Suppressor macrophage treated with lipopolysaccharide for 1 hour (primary cell): ENCODE measurements at regions not wholly inside any gene's neighbourhood (a gene's known extent, or its start where the extent isn't known, plus 50 kb on each side); places are given as distances from the start of the nearest gene placed in this dataset.

Source experiments
- DNase-seq, 3 donors: peaks; one replicate each; pipeline ENCODE4 v3.0.0-alpha.2; 2020 to 2022

DNA sequence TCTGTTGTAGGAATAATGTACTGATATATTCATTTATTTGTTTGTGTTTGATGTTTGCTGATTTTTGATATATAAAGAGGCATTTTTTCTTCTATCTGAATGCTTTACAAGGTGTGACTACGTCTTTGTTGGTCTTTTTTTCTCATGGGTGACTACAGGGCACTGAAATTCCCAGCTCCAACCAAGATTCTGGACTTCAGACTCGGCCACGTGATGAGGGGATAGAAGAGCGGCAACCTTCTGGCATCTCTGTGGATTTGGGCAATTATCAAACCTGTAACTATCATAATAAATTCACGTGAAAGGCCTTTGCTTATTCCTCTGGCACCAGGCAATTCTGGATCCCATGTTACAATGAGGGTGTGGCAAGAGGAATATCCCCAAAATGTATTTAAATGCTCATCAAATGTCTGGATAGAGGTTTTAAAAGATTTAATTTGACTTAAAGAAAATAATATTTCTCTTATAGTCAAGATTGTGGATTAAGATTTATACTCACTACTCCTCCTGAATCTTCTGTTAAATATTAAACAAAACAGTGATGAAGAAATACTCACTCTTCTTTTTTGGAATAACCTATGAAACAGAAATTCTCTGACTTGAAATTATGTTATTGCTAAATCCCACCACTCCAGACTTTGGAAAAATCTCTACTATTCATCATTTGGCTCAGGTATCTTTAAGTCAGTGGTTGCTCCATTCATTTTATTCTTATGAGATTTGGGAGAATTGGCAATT is 276.3 kb downstream of the GPR37 start:
- DNase-seq = no peak

DNA sequence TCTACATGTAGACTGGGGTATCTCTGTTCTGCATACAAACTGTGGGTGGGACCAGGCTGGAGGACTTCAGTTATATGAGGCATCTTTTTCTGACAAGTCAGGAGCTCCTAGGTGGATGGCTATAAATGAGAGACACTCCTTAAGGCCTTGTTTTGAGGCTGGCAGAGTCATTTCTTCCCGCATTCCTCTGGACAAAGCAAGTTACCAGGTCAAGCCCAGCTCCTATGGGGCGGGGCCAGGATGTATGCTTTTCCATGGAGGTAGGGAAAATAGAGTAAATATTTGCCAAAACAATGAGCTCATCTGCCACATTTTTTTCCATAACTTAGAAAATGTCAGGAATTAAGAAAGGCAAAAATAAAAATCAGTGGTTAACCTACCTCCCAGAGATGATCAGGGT is 283.4 kb downstream of the GPR37 start:
- no peak for DNase-seq

DNA sequence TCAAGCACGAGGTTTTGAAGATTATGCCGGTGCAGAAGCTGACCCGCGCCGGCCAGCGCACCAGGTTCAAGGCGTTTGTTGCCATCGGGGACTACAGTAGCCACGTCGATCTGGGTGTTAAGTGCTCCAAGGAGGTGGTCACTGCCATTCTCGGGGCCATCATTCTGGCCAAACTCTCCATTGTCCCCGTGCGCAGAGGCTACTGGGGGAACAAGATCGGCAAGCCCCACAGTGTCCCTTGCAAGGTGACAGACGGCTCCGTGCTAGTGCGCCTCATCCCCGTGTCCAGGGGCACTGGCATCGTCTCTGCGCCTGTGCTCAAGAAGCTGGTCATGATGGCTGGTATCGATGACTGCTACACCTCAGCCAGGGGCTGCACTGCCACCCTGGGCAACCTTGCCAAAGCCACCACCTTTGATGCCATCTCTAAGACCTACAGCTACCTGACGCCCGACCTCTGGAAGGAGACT is 284.7 kb downstream of the GPR37 start:
- no peak for DNase-seq

DNA sequence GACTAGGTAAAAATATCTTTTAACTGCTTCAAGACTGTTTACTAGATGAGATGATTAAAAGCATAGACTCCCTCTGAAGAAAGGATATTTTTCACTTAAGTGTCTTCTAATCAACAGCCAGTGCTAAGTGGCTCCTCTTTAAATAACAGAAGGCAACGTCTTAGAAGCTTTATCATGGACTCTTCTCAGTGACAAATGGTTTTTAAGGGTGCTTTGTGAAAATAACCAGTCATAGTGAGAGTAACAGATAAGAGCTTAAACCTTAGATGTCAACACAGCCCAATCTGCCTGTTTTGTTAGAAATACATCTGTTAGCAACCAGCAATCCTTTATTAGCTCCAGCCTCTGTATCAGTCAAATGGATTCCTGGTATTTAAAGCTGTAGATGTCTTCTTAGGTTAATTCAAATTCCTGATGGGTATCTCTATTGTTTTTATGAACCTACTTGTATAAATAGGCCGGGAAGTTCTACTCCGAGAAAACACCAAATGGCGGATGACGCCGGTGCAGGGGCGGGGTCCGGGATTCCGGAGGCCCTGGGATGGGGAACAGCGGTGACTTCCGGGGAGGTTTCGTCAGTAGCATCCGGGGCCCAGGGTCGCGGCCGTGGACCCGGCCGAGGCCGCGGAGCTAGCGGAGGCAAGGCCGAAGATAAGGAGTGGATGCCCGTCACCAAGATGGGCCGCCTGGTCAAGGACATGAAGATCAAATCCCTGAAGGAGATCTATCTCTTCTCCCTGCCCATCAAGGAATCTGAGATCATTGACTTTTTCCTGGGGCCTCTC is 285.4 kb downstream of the GPR37 start:
- no peak for DNase-seq

DNA sequence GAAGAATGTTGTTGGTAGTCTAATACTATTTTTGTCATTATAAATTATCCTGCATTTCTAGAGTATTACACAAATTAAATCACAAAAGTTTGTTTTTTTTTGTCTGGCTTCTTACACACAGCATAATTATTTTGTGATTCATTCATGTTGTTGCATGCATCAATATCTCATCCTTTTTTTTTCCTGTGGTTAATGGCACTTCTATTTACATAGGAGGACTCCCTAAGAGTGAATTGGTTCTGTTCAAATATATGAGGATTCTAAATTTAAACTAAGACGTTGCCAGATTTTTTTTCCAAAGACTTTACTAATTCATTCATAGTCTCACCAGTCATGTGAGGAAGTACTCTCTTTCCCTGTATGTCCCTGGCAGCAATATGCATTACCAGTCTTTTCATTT is 303.3 kb downstream of the GPR37 start:
- DNase-seq = no peak

DNA sequence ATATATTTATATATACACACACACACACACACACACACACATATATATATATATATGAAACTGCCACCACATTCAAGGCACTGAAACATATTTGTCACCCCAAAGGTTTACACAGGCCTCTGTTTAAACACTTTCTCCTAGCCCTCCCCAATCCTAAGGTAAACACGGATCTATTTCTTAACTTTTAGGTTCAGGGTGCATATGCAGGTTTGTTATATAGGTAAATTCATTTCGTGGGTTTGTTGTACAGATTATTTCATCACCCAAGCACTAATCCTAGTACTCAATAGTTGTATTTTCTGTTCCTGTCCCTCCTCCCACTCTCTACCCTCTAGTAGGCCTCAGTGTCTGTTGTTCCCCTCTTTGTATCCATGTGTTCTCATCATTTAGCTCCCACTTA is 305.0 kb downstream of the GPR37 start:
- DNase-seq = no peak

DNA sequence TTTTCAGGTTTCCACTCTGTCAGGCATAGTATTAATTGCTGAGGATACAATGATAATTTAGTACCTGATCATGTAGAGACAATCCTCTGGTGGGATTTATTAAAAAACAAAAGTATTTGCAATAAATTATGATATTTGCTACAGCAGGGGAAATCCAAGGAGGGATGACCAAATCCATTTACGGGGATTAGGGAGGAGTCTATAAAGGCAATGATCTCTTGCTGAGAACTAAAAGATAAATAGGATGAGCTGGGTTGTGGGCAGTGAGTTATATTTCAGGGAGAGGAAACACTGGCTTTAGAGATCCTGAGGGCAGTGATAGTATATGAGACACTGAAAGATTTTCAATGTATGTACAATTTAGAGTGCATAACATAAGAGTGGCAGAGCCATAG is 305.5 kb downstream of the GPR37 start:
- no peak for DNase-seq

DNA sequence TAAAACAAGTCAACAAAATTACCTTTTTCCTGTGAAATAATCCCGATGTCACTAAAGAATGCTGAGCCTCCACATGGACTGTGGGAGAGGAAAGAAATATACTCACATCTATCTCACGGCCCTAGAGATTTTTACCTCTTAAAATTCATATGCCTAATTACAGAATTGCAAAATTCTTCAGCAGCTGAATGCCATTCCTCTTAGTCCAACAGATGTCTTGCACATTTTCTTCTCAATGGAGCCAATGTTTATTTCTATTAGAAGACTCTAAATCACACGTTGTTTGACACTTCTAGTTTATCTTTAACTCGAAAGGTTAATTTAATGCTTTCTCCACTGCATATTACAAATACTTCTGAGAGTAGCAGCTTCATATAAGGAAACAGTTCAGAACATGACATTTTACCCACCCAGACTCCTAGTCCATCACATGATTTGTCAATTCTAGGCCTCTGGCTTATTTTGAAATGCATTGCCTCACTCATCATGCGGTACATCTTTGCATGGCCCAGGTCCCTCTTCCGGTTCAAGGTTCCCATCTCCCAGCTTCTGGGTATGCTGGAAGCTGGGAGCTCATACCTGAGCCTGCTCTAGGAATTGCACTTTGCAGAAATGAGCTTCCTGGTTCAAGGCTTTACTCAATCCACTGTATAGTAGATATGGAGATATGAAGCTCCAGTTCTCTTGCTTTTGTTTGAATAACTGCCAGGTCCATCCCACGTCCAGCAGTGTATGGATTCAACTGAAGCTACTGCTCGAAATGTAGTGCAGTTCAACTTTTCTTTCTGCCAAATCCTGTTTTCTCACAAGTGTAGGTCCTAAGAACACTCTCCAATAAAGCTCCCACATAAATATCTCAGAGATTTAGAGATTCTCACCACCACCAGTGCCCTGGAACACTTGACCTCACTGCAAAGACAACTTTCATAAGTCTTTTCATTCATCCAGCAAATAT is 306.2 kb downstream of the GPR37 start:
- DNase-seq = no peak

DNA sequence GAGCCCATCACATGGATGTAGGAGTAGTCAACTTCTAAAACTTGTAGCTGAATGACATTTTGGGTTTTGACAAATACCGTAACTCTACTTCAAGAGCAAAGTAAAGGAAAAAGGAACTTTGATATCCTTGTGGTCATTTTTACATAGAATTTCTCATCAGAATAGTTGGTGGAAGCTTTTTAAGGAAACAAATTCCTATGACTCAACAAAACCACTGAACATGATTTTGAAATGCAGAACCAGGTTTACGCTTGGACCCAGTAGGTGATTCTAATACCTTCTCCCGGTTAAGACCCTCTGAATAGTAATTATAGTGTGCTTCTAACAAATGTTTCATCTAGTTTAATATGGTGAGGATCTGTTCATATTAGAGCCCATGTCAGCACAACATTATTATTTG is 307.8 kb downstream of the GPR37 start:
- DNase-seq = no peak

DNA sequence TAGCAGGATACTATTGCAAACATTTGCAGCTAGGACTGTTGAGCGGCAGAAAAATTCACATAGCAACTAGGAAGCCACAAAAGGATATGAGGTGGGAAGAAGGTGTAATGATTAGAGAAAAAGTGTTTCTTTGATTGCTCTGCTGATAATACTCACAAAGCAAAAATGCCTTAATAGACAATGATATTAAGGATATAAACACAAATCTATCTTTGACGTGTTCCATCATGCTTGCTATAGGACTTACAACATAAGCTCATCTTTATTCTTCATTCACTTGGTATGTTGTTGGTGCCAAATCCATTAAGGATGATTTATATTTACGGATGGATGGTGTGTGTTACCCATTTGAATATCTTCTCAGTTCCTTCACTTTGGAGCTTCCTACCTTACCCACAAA is 309.3 kb downstream of the GPR37 start:
- no peak for DNase-seq

DNA sequence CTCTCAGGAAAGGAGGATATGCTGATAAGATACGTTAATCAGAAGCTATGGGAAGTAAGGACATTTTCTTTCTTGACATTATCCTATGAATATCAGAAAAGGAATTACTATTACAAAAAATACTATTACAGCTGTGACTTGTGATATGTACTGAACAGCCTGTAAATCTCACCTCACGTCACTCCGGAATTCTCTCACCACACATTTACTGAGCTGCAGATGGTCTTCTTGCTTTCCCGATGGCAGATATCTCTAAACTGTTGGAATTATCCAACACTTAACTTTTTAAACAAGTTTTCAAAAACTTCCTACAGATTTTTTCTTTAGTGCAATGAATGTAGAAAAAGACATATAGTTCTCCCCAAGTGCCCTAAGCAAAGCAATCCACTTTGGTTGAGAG is 313.4 kb downstream of the GPR37 start:
- DNase-seq = no peak

DNA sequence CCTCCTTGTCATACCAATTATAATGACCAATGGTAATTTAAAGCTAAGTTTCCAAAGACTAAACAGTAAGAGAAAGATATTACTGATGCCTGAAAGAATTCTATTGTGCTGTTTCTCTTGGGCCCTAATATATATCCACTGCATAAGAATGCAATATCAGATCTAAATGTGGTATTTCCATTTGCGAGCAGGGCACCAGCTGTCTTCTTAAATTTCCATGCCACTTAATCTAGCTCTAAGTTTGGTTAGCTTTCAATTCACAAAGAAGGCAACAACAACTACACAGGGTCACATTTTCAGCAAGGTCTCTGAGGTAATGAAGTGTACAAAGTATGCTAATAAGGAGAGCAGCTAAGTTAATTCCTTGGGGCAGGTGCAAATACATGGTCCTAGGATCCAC is 315.7 kb downstream of the GPR37 start:
- no peak for DNase-seq

DNA sequence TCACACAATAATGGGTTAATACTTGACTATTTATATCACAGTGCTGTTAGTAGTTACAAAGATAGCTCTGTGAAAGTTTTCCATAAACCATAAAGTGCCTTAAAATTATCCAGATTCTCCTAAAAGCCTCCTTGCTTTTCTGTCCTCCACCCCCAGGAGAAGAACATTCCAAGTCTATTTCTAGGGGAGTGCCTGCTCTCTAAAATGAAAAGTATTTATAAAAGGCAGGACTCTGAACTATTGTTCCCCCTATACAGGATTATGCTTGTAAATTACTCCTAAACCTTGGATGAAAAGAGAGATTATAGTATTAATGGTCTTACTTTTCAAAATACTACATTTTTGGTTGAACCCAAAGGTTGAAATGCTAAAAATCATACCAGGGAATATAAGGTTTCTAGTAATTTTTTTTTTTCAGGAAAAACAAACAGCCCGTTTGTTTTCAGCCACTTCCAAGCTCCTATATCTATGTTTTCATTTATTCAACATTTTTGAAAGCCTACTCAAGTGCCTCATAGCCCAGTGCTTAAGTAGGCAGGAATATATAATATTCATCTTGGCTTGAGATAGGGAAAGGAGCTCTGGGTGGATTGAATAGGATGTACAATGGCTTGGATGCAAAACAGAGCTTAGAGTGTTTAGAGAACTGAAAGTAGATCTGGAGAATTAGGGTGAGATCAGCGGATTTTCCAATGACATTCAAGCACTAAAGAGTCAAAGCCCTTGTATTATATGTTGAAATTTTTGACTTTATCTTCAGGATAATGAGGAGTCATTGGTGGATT is 320.7 kb downstream of the GPR37 start:
- DNase-seq = peak; percentile 0 to 32 (median 6)

DNA sequence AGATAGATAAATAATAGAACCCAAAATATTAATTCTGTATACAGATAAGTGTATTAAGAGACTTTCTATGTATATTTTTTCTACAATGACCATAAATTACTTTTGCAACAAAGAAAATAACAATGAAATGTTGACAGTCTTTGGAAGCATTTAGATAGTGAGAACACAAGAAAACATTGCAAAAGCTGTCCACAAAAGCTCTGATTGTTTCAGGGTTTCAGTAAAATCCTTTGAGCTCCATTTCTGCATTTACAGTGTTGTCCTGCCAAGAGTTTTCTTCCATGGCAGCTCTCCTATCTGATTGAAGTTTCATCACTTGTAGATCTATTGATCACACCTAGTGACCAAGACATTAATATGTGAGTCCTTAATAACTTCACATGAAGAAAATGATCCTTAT is 321.8 kb downstream of the GPR37 start:
- no peak for DNase-seq

DNA sequence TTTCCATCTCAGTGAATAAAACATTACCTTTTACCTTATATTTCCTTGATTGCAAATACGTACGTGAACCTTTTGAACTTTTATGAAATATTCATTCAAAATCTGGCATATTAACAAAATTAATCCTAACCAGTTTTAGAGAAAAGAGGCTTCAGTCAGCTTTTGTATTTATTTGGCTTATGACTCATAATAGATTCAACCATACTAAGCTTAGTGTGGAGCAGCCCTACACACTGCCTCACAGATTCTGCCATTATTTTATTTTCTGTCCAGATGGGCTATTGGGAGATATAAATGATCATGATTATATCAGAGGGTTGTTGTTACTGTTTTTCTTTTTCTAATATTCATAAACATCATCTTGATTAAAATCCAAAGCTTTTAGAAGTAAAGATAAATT is 325.5 kb downstream of the GPR37 start:
- no peak for DNase-seq

DNA sequence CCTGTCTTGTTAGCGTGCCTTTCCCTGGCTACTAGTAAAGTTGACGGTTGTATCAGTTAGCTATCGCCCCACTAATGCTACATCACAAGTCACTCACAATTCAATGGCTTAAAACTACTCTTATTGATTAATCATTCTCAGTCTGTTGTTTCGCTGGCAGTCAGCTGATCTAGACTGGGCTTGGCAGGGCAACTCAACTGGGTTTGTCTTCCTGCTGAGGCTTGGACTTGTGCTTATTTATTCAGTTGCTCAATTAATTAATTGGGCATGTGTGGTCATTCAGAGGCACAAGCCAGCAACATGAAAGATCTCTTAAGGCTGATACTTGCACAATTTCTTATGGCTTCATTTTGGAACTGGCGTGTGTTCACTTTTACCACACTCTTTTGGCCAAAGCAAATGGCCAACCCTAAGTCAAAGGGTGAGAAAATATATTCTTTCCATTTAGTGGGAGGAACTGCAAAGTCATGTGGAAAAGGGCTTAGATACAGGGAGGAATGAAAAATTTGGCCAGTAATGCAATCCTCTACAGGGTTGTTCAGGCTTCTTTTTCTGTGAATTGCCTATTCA is 333.5 kb downstream of the GPR37 start:
- DNase-seq = no peak

DNA sequence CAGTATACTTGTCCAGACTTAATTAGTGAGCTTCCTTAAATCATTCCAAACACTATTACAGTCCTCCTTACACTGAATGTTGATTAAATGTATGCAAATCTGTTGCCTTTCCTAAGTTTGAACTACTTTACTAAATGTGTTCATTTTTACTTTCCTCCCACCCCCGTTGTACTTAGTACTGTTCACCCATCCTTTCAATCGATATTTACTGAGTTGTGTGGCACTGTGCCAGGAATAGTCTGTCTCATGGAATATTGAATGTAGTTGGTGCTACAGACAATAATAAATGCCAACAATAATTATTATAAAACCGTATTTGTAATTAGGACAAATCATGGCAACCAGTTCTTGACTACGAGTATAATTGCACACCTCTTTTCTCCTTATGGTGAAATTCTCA is 335.7 kb downstream of the GPR37 start:
- DNase-seq = no peak

DNA sequence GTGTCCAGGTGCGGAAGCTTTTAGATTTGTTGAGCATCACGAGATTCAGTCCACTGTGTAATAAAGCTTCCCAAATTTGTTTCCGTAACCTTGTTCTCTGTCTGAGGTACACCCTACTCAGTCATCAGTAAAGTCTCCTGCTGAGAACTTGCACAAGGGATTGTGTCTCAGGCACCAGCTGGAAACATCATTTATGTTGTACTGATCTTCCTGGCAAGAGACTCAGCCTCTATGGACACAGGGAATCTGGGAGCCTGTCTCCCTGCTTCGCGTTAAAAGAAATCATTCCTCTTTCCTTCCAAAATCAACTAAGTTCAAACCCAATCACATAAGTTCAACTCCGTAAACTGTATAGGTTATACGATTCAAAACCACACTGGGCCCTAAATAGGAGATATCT is 336.8 kb downstream of the GPR37 start:
- no peak for DNase-seq

DNA sequence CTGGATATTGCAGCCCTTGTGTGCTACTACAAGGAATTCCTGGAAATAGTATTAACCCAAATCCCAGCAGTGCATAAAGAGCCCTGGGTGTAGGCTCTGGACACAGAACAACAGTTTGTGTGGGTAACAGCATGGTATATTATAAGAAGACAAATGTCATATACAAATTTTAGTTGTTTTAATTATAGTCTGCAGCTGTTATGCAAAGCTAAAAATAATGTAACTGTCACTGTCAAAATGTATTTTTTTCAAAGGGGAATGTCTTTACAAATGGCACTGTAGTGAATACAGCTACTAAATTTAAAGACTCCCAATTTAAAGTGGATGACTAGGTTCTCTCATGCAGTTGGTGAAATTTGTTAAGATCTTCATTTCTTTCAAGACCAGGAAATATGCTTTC is 339.0 kb downstream of the GPR37 start:
- DNase-seq = no peak

DNA sequence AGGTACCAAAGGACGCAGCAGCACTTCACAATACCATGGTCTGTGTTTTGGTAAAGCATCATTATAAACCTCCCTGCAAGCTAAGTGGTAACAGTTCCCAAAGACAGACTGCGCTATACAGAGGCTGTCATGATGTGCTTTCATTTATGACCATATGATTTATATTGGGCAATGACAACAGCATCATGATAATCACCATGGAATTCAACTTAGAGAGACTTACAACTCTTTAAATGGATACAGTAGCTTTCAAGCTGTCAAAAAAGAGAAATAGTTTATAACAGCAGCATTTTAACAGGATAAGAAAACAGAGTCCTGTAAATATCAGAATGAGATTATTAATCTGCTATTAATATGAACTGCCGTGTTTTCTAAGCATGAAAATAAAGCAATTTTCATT is 341.7 kb downstream of the GPR37 start:
- no peak for DNase-seq

DNA sequence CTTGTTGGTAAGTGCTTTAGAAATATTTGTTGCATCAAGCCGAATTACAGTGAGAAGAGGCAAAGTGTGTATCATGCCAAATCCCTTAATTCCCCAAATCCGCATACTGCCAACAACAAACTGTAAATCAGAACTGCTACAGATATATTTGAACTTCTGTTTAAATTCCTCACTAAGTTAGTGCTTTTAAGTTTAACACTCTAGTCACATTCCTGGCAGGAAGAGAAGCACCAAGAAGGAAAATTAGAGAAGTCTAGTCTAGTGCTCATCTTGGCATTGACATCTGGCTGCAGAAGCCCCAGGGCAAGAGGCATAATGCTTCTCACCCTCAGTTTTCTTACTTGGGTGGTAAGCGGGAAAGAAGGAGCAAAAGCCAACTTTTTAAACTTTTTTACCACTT is 343.5 kb downstream of the GPR37 start:
- no peak for DNase-seq

DNA sequence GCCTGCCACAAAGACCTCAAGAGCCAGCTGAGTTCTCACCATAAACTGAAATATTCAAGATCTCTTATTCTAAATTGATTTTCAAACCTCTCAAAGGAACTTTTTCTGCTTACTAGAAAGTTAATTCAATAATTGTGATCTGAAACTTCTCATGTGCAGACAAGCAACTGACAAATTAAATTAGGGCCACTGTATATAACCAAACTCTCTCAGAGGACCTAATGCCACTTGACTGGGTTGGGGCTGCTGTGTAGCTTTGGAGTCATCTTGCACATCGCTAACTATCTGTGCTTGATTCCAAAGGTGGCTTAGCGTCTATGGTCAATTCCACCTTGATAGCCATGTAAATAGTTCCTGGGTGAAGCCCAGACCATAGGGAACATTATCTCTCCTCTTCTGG is 345.2 kb downstream of the GPR37 start:
- no peak for DNase-seq
